ENCODE measurements at regions not wholly inside any gene's neighbourhood (a gene's known extent, or its start where the extent isn't known, plus 50 kb on each side); places are given as distances from the start of the nearest gene placed in this dataset.

DNA sequence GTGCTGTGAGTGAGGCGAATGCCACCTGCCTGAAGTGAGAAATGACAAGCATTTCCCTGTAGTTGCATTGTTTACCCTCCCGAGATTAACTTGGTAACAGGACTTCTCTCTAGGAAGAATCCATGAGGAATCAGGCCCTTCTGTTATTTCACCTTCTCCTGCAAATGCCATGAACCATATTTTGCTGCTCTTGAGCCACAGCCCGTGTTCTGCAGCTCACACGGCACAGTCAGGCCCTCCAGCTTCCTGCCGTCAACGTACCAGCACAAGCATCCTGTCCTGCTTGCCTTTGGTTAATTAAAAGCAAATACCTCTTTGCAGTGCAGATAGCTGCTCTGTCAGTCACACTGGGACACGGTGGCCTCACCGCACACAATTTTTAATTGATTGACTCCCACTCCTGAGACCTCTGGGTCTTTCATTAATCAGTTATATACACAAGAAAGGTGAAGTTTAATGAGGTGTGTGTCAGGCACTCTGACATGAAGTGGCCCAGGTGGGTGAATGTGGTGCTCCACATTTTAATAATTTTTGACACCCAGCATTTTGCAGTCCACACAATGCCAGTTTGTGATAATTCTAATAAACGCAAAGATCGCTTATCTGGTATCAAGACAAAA is 95.3 kb upstream of the ASB18 start:
- H3K4me1 ChIP-seq (ENCODE audit: control insufficient read depth in 2 of 2, insufficient read depth in 2 of 2, low read length in 2 of 2), result no peaks in the 10 kb centered on the region
- no peaks in the 10 kb centered on the region for H3K9me3 ChIP-seq (ENCODE audit: control extremely low read depth in 1 of 3, control insufficient read depth in 2 of 3, insufficient read depth in 1 of 3, low read length in 2 of 3)
- ATAC-seq (ENCODE audit: low read depth) (no peak), DNase-seq (no peak)
- no peaks in the 10 kb centered on the region for H3K36me3 ChIP-seq (replicated peaks in 1 of 2; ENCODE audit: control extremely low read depth in 1 of 2, control insufficient read depth in 1 of 2, extremely low read depth in 1 of 2, insufficient read depth in 2 of 2, low read length in 1 of 2)
- H3K4me2 ChIP-seq (replicated peaks; ENCODE audit: low read depth, low read length, poor library complexity, severe bottlenecking), result no peak overlapping the region
- Mint-ChIP-seq H3K4me3 (no peak overlapping the region), H3K27me3 (peaks cover 6% of the 10 kb centered on the region), H3K4me1 (no peaks in the 10 kb centered on the region), H3K27ac (no peak overlapping the region), H3K9me3 (ENCODE audit: insufficient read depth) (no peaks in the 10 kb centered on the region)
- 28% methylated on average over 6 of the region's 10 CpGs for WGBS (ENCODE audit: insufficient coverage)
- no peak overlapping the region for H3K4me3 ChIP-seq (ENCODE audit: control extremely low read depth in 1 of 5, extremely low read depth in 1 of 5, insufficient read depth in 1 of 5, low read depth in 2 of 5, low read length in 4 of 5)
- H3K79me2 ChIP-seq (ENCODE audit: control insufficient read depth, insufficient read depth, low read length), result no peaks in the 10 kb centered on the region
- H3K27ac ChIP-seq (ENCODE audit: low read length in 2 of 2), result no peak overlapping the region
- ChIA-PET CTCF (interaction anchor here (1.5 kb wide), 1 partner anchor 210 kb away, joined by 6 read pairs; the partner anchor contains the start of gene ACKR3), POLR2A (no interaction called here)
- H3K27me3 ChIP-seq (replicated peaks in 1 of 4; ENCODE audit: control extremely low read depth in 1 of 4, control insufficient read depth in 3 of 4, insufficient read depth in 4 of 4, low read length in 3 of 4), result peaks cover 0 to 6% (median 0%) of the 10 kb centered on the region in 4 experiments
- TF ChIP-seq, protein P1, sequence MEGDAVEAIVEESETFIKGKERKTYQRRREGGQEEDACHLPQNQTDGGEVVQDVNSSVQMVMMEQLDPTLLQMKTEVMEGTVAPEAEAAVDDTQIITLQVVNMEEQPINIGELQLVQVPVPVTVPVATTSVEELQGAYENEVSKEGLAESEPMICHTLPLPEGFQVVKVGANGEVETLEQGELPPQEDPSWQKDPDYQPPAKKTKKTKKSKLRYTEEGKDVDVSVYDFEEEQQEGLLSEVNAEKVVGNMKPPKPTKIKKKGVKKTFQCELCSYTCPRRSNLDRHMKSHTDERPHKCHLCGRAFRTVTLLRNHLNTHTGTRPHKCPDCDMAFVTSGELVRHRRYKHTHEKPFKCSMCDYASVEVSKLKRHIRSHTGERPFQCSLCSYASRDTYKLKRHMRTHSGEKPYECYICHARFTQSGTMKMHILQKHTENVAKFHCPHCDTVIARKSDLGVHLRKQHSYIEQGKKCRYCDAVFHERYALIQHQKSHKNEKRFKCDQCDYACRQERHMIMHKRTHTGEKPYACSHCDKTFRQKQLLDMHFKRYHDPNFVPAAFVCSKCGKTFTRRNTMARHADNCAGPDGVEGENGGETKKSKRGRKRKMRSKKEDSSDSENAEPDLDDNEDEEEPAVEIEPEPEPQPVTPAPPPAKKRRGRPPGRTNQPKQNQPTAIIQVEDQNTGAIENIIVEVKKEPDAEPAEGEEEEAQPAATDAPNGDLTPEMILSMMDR (IDR thresholded peaks at IDR 0.05), result no peak
- TF ChIP-seq EZH2 (IDR thresholded peaks at IDR 0.05; ENCODE audit: borderline replicate concordance, insufficient read depth, low read depth, low read length, poor library complexity, severe bottlenecking), result no peak
- H2AFZ ChIP-seq (ENCODE audit: insufficient read depth, low read depth, low read length, poor library complexity, severe bottlenecking), result peak overlapping the region; percentile 13
- H3K9ac ChIP-seq (ENCODE audit: low read length), result no peak overlapping the region
- H4K20me1 ChIP-seq (ENCODE audit: control insufficient read depth, insufficient read depth, low read length, poor library complexity, severe bottlenecking), result no peaks in the 10 kb centered on the region
- intact Hi-C loops (cut with micrococcal nuclease), result no loop called here

DNA sequence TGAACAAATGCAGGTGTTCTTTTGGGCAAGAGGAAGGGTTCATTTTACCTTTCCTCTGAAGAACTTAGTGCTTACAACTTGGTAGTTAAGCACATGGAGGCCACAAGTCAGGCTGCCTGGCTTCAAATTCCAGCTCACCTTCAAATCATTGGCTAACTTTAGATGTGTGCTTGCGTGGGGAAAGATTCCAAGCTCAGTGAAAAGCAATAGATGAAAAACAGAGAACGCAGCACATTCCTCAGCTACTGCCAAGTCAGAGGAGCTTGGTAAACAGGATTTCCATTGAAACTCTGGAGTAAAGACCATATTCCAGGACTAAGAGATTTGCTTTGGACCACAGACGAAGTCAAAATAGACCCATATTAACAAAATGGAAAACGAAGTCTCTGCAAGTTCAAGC is 96.3 kb upstream of the ASB18 start:
- H3K4me2 ChIP-seq (replicated peaks; ENCODE audit: low read depth, low read length, poor library complexity, severe bottlenecking), result no peak overlapping the region
- peaks cover 13% of the 10 kb centered on the region for H3K27me3 Mint-ChIP-seq
- POLR2A ChIA-PET, result no interaction called here

More for the DNA sequence above, 96.3 kb upstream of the ASB18 start:
- H3K27me3 ChIP-seq (replicated peaks in 1 of 4; ENCODE audit: control extremely low read depth in 1 of 4, control insufficient read depth in 3 of 4, insufficient read depth in 4 of 4, low read length in 3 of 4), result peaks cover 0 to 12% (median 0%) of the 10 kb centered on the region in 4 experiments
- H2AFZ ChIP-seq (ENCODE audit: insufficient read depth, low read depth, low read length, poor library complexity, severe bottlenecking), result no peak overlapping the region
- H3K36me3 ChIP-seq (replicated peaks in 1 of 2; ENCODE audit: control extremely low read depth in 1 of 2, control insufficient read depth in 1 of 2, extremely low read depth in 1 of 2, insufficient read depth in 2 of 2, low read length in 1 of 2), result no peaks in the 10 kb centered on the region
- H3K9me3 Mint-ChIP-seq (ENCODE audit: insufficient read depth), result no peaks in the 10 kb centered on the region
- CTCF ChIA-PET, result interaction anchor here (1.5 kb wide), 1 partner anchor 209 kb away, joined by 6 read pairs; the partner anchor contains the start of gene ACKR3
- intact Hi-C loops (cut with micrococcal nuclease), result no loop called here
- no peak overlapping the region for H3K27ac Mint-ChIP-seq
- WGBS (ENCODE audit: insufficient coverage), result 100% methylated on average over 2 of the region's 4 CpGs
- peaks cover 4% of the 10 kb centered on the region for H3K4me1 Mint-ChIP-seq
- H3K9me3 ChIP-seq (ENCODE audit: control extremely low read depth in 1 of 3, control insufficient read depth in 2 of 3, insufficient read depth in 1 of 3, low read length in 2 of 3), result no peaks in the 10 kb centered on the region
- no peaks in the 10 kb centered on the region for H3K79me2 ChIP-seq (ENCODE audit: control insufficient read depth, insufficient read depth, low read length)
- TF ChIP-seq EZH2 (IDR thresholded peaks at IDR 0.05; ENCODE audit: borderline replicate concordance, insufficient read depth, low read depth, low read length, poor library complexity, severe bottlenecking), result no peak
- TF ChIP-seq, protein P1 (IDR thresholded peaks at IDR 0.05), result no peak
- H3K27ac ChIP-seq (ENCODE audit: low read length in 2 of 2), result no peak overlapping the region
- H3K4me1 ChIP-seq (ENCODE audit: control insufficient read depth in 2 of 2, insufficient read depth in 2 of 2, low read length in 2 of 2), result peaks cover 0 to 2% of the 10 kb centered on the region in 2 donors
- no peak overlapping the region for H3K4me3 Mint-ChIP-seq
- no peak overlapping the region for H3K9ac ChIP-seq (ENCODE audit: low read length)
- H3K4me3 ChIP-seq (ENCODE audit: control extremely low read depth in 1 of 5, extremely low read depth in 1 of 5, insufficient read depth in 1 of 5, low read depth in 2 of 5, low read length in 4 of 5), result no peak overlapping the region
- no peaks in the 10 kb centered on the region for H4K20me1 ChIP-seq (ENCODE audit: control insufficient read depth, insufficient read depth, low read length, poor library complexity, severe bottlenecking)
- no peak for DNase-seq
- ATAC-seq (ENCODE audit: low read depth), result no peak

Data from B cell (primary cell).